ENCODE measurements at regions not wholly inside any gene's neighbourhood (a gene's known extent, or its start where the extent isn't known, plus 50 kb on each side); places are given as distances from the start of the nearest gene placed in this dataset.
A peak's percentile ranks its signal among the peaks of the same experiment; 100 is the strongest.

- FAIRE-seq (no peak), DNase-seq (ENCODE audit: insufficient read length, low spot score) (no peak)
- TF ChIP-seq POLR2A (IDR thresholded peaks at IDR 0.05; ENCODE audit: low read depth, low read length) = no peak
Measured at GRCh38 chr5:164188733-164189148, 683.3 kb downstream of the MAT2B start.

- no peak for DNase-seq (ENCODE audit: insufficient read length, low spot score)
- no peak for TF ChIP-seq POLR2A (IDR thresholded peaks at IDR 0.05; ENCODE audit: low read depth, low read length)
- peak; percentile 38 for FAIRE-seq
Measured at GRCh38 chr5:164191240-164191639, 685.8 kb downstream of the MAT2B start.

GRCh38 chr5:164202338-164202737 lies 696.9 kb downstream of the MAT2B start:
- no peak for TF ChIP-seq POLR2A (IDR thresholded peaks at IDR 0.05; ENCODE audit: low read depth, low read length)
- FAIRE-seq (peak; percentile 58), DNase-seq (ENCODE audit: insufficient read length, low spot score) (no peak)

DNA sequence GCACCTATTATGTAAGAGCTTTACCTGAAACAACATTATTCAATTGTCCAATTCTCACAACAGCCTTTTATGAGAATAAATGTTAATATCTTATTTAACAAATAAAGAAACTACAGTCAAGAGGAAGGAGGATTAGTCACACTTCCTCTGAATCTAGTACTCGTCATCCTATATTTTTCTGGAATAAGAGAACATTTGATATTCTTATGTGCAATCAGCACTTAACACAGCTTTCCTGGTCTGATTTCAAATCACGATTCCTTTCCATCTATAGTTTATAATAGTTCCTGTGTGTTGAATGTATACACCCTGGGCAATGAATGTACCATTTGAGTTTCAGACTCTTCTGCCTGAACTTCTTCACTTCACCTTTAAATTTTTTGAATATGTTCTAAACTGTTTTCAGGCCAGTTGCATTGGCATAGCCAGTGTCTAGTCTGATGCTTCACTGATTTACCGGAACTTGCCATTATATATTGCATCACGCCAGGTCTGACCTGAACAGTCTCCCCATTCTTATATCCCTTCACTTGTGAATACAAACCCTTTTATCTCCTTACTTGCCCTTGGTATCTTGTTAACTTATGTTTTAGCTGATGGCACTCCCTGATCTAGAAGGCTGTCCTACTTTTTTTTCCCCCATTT lies 698.3 kb downstream of the MAT2B start:
- FAIRE-seq = peak; percentile 27

GRCh38 chr5:164204338-164204946 lies 699.0 kb downstream of the MAT2B start:
- DNase-seq (ENCODE audit: insufficient read length, low spot score) = no peak

More for the DNA sequence above, 698.3 kb downstream of the MAT2B start:
- no peak for DNase-seq (ENCODE audit: insufficient read length, low spot score)
- TF ChIP-seq POLR2A (IDR thresholded peaks at IDR 0.05; ENCODE audit: low read depth, low read length) = no peak

GRCh38 chr5:164206196-164206595 lies 700.8 kb downstream of the MAT2B start:
- no peak for TF ChIP-seq POLR2A (IDR thresholded peaks at IDR 0.05; ENCODE audit: low read depth, low read length)
- no peak for DNase-seq (ENCODE audit: insufficient read length, low spot score)
- no peak for FAIRE-seq

More at GRCh38 chr5:164204338-164204946, 699.0 kb downstream of the MAT2B start:
- FAIRE-seq = peak; percentile 82
- TF ChIP-seq POLR2A (IDR thresholded peaks at IDR 0.05; ENCODE audit: low read depth, low read length) = no peak

- TF ChIP-seq POLR2A (IDR thresholded peaks at IDR 0.05; ENCODE audit: low read depth, low read length) = no peak
- no peak for DNase-seq (ENCODE audit: insufficient read length, low spot score)
- peak; percentile 6 for FAIRE-seq
Measured at GRCh38 chr5:164207646-164208045, 702.2 kb downstream of the MAT2B start.

GRCh38 chr5:164210491-164210890 lies 705.1 kb downstream of the MAT2B start:
- TF ChIP-seq POLR2A (IDR thresholded peaks at IDR 0.05; ENCODE audit: low read depth, low read length) = no peak
- FAIRE-seq = no peak
- no peak for DNase-seq (ENCODE audit: insufficient read length, low spot score)

DNA sequence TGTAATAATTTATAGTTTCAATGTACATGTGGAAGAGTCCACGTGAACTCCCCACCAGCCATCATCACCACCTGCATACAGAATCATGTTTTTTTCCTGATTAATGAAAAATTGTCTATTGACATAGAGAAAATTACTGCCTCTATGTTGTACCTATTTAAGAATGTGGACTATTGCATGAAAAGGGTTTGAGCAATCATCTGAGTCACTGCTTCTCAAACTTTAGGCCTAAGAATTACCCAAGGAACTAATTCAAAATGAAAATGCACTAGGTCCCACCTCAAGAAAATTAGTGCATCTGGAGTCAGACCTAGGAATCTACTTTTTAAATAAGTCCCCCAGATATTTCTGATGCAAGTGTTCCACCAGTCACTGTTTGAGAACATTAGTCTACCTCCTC lies 709.3 kb downstream of the MAT2B start:
- TF ChIP-seq POLR2A (IDR thresholded peaks at IDR 0.05; ENCODE audit: low read depth, low read length) = no peak
- FAIRE-seq = no peak
- DNase-seq (ENCODE audit: insufficient read length, low spot score) = no peak

DNA sequence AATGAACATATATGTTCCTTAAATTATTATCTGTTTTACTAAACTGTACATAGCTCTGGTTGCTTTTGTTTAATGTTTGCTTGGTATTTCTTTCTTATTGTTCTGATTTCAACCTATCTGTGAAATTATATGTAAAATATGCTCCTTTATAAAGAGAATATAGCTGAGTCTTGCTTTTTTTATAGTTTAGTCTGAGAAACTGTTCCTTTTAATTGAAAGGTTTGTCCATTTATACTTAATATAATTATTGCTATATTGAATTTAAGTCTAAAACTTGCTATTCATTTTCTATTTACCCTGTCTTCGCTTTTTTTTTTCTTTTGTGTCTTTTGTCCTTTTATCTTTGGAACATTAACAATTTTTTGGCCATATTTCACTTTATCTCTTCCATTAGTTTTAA lies 712.0 kb downstream of the MAT2B start:
- no peak for DNase-seq (ENCODE audit: insufficient read length, low spot score)
- no peak for TF ChIP-seq POLR2A (IDR thresholded peaks at IDR 0.05; ENCODE audit: low read depth, low read length)
- FAIRE-seq = no peak

DNA sequence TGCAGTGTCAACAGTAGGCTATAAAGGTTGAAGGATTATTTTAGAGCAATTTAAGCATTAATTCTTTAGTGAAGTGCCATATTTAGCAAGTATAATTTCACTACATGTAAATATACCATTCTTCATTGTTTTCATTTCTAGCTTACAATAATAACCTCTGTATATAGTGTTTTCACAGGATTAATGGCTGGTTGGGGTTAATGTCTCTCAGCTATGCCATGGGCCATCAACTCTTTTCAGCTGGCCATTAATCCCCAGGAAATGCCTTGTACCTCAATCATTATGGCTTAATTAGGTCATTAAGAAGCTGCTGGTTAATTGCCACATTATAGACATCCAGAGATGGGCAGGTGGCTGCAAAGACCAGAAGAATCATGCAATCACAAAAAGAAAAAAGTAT lies 715.1 kb downstream of the MAT2B start:
- DNase-seq (ENCODE audit: insufficient read length, low spot score) = no peak
- TF ChIP-seq POLR2A (IDR thresholded peaks at IDR 0.05; ENCODE audit: low read depth, low read length) = no peak
- no peak for FAIRE-seq

- no peak for TF ChIP-seq POLR2A (IDR thresholded peaks at IDR 0.05; ENCODE audit: low read depth, low read length)
- FAIRE-seq = no peak
Measured at GRCh38 chr5:164224236-164224635, 718.8 kb downstream of the MAT2B start.

GRCh38 chr5:164224772-164225171 lies 719.4 kb downstream of the MAT2B start:
- FAIRE-seq (no peak), DNase-seq (ENCODE audit: insufficient read length, low spot score) (no peak)
- TF ChIP-seq POLR2A (IDR thresholded peaks at IDR 0.05; ENCODE audit: low read depth, low read length) = no peak

More at GRCh38 chr5:164224236-164224635, 718.8 kb downstream of the MAT2B start:
- no peak for DNase-seq (ENCODE audit: insufficient read length, low spot score)

DNA sequence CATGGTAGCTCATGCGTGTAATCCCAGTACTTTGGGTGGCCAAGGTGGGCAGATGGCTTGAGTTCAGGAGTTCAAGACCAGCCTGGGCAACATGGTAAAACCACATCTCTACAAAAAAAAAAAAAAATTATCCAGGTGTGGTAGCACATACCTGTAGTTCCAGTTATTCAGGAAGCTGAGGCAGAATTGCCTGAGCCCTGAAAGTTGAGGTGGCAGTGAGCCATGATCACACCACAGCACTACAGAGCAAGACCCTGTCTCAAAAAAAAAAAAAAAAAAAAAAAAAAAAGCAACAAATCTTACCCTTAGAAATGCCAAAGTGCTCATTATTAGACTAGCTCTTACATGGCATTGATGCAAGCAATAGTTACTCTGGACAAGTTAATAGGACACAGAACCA lies 724.9 kb downstream of the MAT2B start:
- TF ChIP-seq POLR2A (IDR thresholded peaks at IDR 0.05; ENCODE audit: low read depth, low read length) = no peak
- no peak for FAIRE-seq
- no peak for DNase-seq (ENCODE audit: insufficient read length, low spot score)

DNA sequence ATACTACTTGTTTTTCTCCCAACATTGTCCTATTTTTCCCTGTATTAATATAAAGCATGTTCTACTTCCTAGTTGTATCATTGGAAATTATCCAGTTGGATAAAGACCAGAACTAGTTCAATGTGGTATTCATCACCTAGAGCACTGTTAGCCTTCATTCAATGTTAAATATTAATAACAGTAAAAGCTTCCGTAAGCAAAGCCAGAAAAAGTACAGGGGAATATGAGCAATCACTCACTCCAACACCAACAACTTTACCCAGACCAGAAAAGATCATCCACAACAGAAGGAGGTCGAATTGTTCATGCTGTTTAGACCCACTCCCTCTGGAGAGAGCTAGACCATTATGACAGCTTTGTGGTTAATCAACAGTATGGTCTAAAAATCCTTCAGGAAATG lies 728.4 kb downstream of the MAT2B start:
- no peak for TF ChIP-seq POLR2A (IDR thresholded peaks at IDR 0.05; ENCODE audit: low read depth, low read length)
- DNase-seq (ENCODE audit: insufficient read length, low spot score) = no peak
- FAIRE-seq = no peak

Data from H54 (cell line).